GM23248 (cell line): ENCODE measurements at regions not wholly inside any gene's neighbourhood (a gene's known extent, or its start where the extent isn't known, plus 50 kb on each side); places are given as distances from the start of the nearest gene placed in this dataset.

Experiments
- EZH2 ChIP-seq: fragments of 200-600 bp; sonication (generic); IDR thresholded peaks from 2 replicates; pipeline ENCODE4 v1.6.1; 2018; ENCODE audit warnings: antibody characterized with exemption, mild to moderate bottlenecking; ENCODE audit not compliant: insufficient read depth, poor library complexity, severe bottlenecking
- EZH2phosphoT487 ChIP-seq: fragments of 200-600 bp; sonication (generic); IDR thresholded peaks from 2 replicates; pipeline ENCODE4 v1.6.1; 2018; ENCODE audit warnings: antibody characterized with exemption, moderate library complexity, mild to moderate bottlenecking, low read depth; ENCODE audit not compliant: insufficient read depth

GRCh38 chr6:133693565-133693964 lies 195.3 kb upstream of the TCF21 start:
- TF ChIP-seq EZH2 = no peak
- TF ChIP-seq EZH2phosphoT487 = no peak
